DOHH2 (cell line): ENCODE measurements at regions not wholly inside any gene's neighbourhood (a gene's known extent, or its start where the extent isn't known, plus 50 kb on each side); places are given as distances from the start of the nearest gene placed in this dataset.

ENCODE experiments used
- H3F3A ChIP-seq: fragments of 200-600 bp; sonication (generic), shearing (Covaris generic); 2 replicates; pipeline ENCODE4 v1.6.0; 2016; ENCODE audit warnings: antibody characterized with exemption, mild to moderate bottlenecking; ENCODE audit not compliant: control insufficient read depth, insufficient read depth
- H3K27ac ChIP-seq: fragments of 200-600 bp; sonication (generic); 2 replicates; pipeline ENCODE4 v1.5.1; 2014; ENCODE audit warnings: low read depth, mild to moderate bottlenecking, low read length, moderate library complexity
- H3K27me3 ChIP-seq: fragments of 200-600 bp; sonication (generic); 2 replicates; pipeline ENCODE4 v1.6.1; 2014; ENCODE audit warnings: mild to moderate bottlenecking, low read length, mixed read lengths; ENCODE audit not compliant: control insufficient read depth
- H3K36me3 ChIP-seq: fragments of 200-600 bp; sonication (generic); 2 replicates; pipeline ENCODE4 v1.6.1; 2014; ENCODE audit warnings: mild to moderate bottlenecking, low read length, moderate library complexity, mixed read lengths; ENCODE audit not compliant: control insufficient read depth
- H3K4me1 ChIP-seq: fragments of 200-600 bp; sonication (generic); 2 replicates; pipeline ENCODE4 v1.6.1; 2014; ENCODE audit warnings: mild to moderate bottlenecking, low read length, mixed read lengths; ENCODE audit not compliant: control insufficient read depth
- H3K4me2 ChIP-seq: fragments of 200-600 bp; sonication (generic); 2 replicates; pipeline ENCODE4 v1.6.0; 2014; ENCODE audit warnings: mild to moderate bottlenecking, low read length, moderate library complexity
- H3K4me3 ChIP-seq: fragments of 200-600 bp; sonication (generic); 2 replicates; pipeline ENCODE4 v1.5.1; 2014; ENCODE audit warnings: mild to moderate bottlenecking, low read length, mixed read lengths
- H3K79me2 ChIP-seq: fragments of 200-600 bp; sonication (generic); 2 replicates; pipeline ENCODE4 v1.6.1; 2014; ENCODE audit warnings: mild to moderate bottlenecking, low read length, mixed read lengths; ENCODE audit not compliant: control insufficient read depth
- H3K9me2 ChIP-seq: fragments of 200-600 bp; sonication (generic); replicated peaks from 2 replicates; pipeline ENCODE4 v1.6.1; 2014; ENCODE audit warnings: mild to moderate bottlenecking, low read length, mixed read lengths; ENCODE audit not compliant: control insufficient read depth
- H3K9me3 ChIP-seq: fragments of 200-600 bp; sonication (generic); 2 replicates; pipeline ENCODE4 v1.6.1; 2014; ENCODE audit warnings: antibody characterized with exemption, low read length, mixed read lengths; ENCODE audit not compliant: control insufficient read depth, insufficient read depth
- H4K20me1 ChIP-seq: fragments of 200-600 bp; sonication (generic); 2 replicates; pipeline ENCODE4 v1.6.0; 2014; ENCODE audit warnings: low read depth, mild to moderate bottlenecking, antibody characterized with exemption, low read length, moderate library complexity; ENCODE audit not compliant: control insufficient read depth, insufficient read depth
- CTCF ChIP-seq: fragments of 200-600 bp; sonication (generic); IDR thresholded peaks from one replicate; pipeline ENCODE4 v1.5.1; 2014; ENCODE audit warnings: antibody characterized with exemption, mild to moderate bottlenecking, low read depth, low read length; ENCODE audit not compliant: poor library complexity, severe bottlenecking
- EZH2phosphoT487 ChIP-seq: fragments of 200-600 bp; sonication (generic); IDR thresholded peaks from 2 replicates; pipeline ENCODE4 v1.6.1; 2017; ENCODE audit warnings: borderline replicate concordance, mild to moderate bottlenecking, antibody characterized with exemption, low read length, moderate library complexity, mixed read lengths

GRCh38 chr1:187228790-187229189 is 400.0 kb downstream of the PLA2G4A start:
- no peaks in the 10 kb centered on the region for H3K4me1 ChIP-seq
- H3K9me3 ChIP-seq: no peaks in the 10 kb centered on the region
- H3K4me2 ChIP-seq: no peak overlapping the region
- no peak overlapping the region for H3K27ac ChIP-seq
- H3K79me2 ChIP-seq: no peaks in the 10 kb centered on the region
- H3K4me3 ChIP-seq: no peak overlapping the region
- H3K36me3 ChIP-seq: no peaks in the 10 kb centered on the region
- no peaks in the 10 kb centered on the region for H3K27me3 ChIP-seq
- TF ChIP-seq EZH2phosphoT487 (no peak), CTCF (no peak)
- H3F3A ChIP-seq: no peaks in the 10 kb centered on the region
- H4K20me1 ChIP-seq: no peaks in the 10 kb centered on the region
- H3K9me2 ChIP-seq: no peaks in the 10 kb centered on the region

GRCh38 chr1:187229496-187229895 is 400.7 kb downstream of the PLA2G4A start:
- no peaks in the 10 kb centered on the region for H3K36me3 ChIP-seq
- H3K9me3 ChIP-seq: no peaks in the 10 kb centered on the region
- no peaks in the 10 kb centered on the region for H3K27me3 ChIP-seq
- H3K4me2 ChIP-seq: no peak overlapping the region
- no peak overlapping the region for H3K27ac ChIP-seq
- no peaks in the 10 kb centered on the region for H3F3A ChIP-seq
- TF ChIP-seq EZH2phosphoT487 (no peak), CTCF (no peak)
- H3K4me3 ChIP-seq: no peak overlapping the region
- H4K20me1 ChIP-seq: no peaks in the 10 kb centered on the region
- H3K79me2 ChIP-seq: no peaks in the 10 kb centered on the region
- no peaks in the 10 kb centered on the region for H3K4me1 ChIP-seq
- H3K9me2 ChIP-seq: no peaks in the 10 kb centered on the region

GRCh38 chr1:187234706-187235105 is 406.0 kb downstream of the PLA2G4A start:
- Histone ChIP-seq H3K27ac (no peak overlapping the region), H3F3A (no peaks in the 10 kb centered on the region), H3K9me2 (no peaks in the 10 kb centered on the region), H3K4me2 (no peak overlapping the region), H4K20me1 (no peaks in the 10 kb centered on the region), H3K4me1 (no peaks in the 10 kb centered on the region), H3K27me3 (no peaks in the 10 kb centered on the region), H3K79me2 (no peaks in the 10 kb centered on the region), H3K9me3 (no peaks in the 10 kb centered on the region), H3K36me3 (no peaks in the 10 kb centered on the region), H3K4me3 (no peak overlapping the region)
- TF ChIP-seq CTCF (no peak), EZH2phosphoT487 (no peak)

- Histone ChIP-seq H3K27me3 (no peaks in the 10 kb centered on the region), H3K27ac (no peak overlapping the region), H3K4me3 (no peak overlapping the region)
Observed at GRCh38 chr1:187236199-187236598, 407.4 kb downstream of the PLA2G4A start.

More at GRCh38 chr1:187236199-187236598, 407.4 kb downstream of the PLA2G4A start:
- Histone ChIP-seq H3K36me3 (no peaks in the 10 kb centered on the region), H3F3A (no peaks in the 10 kb centered on the region), H3K4me2 (no peak overlapping the region), H3K9me3 (no peaks in the 10 kb centered on the region), H3K79me2 (no peaks in the 10 kb centered on the region), H3K9me2 (no peaks in the 10 kb centered on the region), H3K4me1 (no peaks in the 10 kb centered on the region), H4K20me1 (no peaks in the 10 kb centered on the region)
- TF ChIP-seq CTCF (no peak), EZH2phosphoT487 (no peak)
